Tibial nerve (tissue), 4 donors: ENCODE measurements at regions not wholly inside any gene's neighbourhood (a gene's known extent, or its start where the extent isn't known, plus 50 kb on each side); places are given as distances from the start of the nearest gene placed in this dataset.

ENCODE experiments used
- CTCF ChIP-seq, 5 experiments: fragments of 200-600 bp in 3 of 5; fragments of 450-650 bp in 2 of 5; sonication (generic) in 3 of 5; IDR thresholded peaks; one replicate each; pipeline ENCODE4 v1.5.1; 2016 to 2019; ENCODE audit warnings: antibody characterized with exemption in 5 of 5, mild to moderate bottlenecking in 3 of 5, moderate library complexity in 2 of 5
- EP300 ChIP-seq, 2 donors: sonication (generic); formaldehyde crosslinking; IDR thresholded peaks; one replicate each; pipeline ENCODE4 v1.6.1; 2017; ENCODE audit warnings: antibody characterized with exemption in 2 of 2, mild to moderate bottlenecking in 1 of 2
- POLR2A ChIP-seq, 2 donors: fragments of 450-650 bp; IDR thresholded peaks; one replicate each; pipeline ENCODE4 v1.6.1; 2017; ENCODE audit warnings: antibody characterized with exemption in 2 of 2, mild to moderate bottlenecking in 2 of 2, moderate library complexity in 2 of 2

GRCh38 chr3:56884387-56884786 lies 82.6 kb upstream of the ARHGEF3 start:
- TF ChIP-seq CTCF (IDR thresholded peaks at IDR 0.05) (no peak), EP300 (IDR thresholded peaks at IDR 0.05) (no peak), POLR2A (IDR thresholded peaks at IDR 0.05) (no peak)
